HPDE6-E6E7 (cell line): ENCODE measurements at regions not wholly inside any gene's neighbourhood (a gene's known extent, or its start where the extent isn't known, plus 50 kb on each side); places are given as distances from the start of the nearest gene placed in this dataset.

Source experiments
- DNase-seq: peaks from one replicate; pipeline ENCODE4 v3.0.0; 2011; ENCODE audit warnings: missing footprints; ENCODE audit errors: extremely low spot score

GRCh38 chr12:53836119-53836655, 84.4 kb upstream of the CISTR start:
- DNase-seq = no peak

DNA sequence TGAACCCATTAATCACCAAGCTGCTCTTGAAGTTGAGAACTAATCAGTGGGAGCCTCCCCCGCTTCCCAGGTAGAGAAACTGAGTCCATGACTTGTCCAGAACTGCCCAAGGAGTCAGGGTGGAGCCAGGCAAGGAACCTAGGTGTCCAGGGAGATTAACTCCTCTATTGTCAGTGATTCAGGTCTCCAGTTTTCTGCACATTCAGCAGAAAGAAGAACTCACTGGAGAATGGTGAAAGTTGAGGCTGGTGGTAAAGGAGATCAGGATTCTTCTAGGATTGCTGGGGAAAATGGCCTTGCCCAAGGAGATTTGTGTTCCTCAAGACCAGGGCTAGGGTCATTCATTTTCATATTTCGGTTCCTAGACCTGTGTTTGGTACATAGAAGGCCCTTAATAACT, 87.2 kb upstream of the CISTR start:
- DNase-seq = no peak

DNA sequence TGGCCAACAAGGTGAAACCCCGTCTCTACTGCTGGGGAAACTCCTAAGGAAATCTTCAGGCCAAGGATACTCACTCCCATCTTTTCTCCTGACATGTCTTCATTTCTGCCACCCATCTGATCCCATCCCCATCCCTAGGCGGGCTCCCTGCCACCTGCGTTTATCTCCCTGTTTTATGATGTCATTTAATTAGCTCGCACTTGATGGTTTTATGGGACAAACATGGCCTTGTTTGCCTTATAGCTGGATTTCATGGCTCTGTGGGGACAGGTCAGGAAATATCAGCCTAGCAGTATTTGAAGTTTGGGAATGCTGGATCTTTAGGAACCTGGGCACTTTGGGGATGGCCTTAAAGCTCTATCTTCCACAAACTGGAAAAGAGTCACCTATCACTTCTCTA, 88.5 kb upstream of the CISTR start:
- DNase-seq = no peak

GRCh38 chr12:53842686-53843085, 90.9 kb upstream of the CISTR start:
- no peak for DNase-seq

- DNase-seq = no peak
Observed at GRCh38 chr12:53843545-53843944, 91.8 kb upstream of the CISTR start.

GRCh38 chr12:53844994-53845844, 93.4 kb upstream of the HOXC13 start:
- peak; percentile 79 for DNase-seq

GRCh38 chr12:53845932-53846331, 92.7 kb upstream of the HOXC13 start:
- no peak for DNase-seq

DNA sequence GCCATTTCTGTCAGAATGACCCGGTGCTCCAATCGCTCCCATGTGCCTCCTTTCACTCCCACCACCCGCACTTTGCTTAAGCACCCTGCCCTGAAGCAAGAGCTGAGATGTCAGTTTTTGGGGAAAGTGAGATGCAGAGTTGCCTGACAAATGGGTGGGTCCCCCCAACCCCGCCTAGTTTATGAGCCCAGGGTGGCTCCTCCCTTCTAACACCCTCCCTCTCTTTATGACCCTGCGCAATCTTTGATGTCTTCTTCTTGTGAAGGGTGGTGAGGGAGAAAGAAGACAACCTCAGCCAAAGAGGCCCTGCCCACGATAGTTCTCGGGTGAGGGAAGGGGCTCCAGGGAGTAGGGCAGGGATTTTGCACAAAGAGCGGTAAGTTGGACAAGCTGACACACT, 89.5 kb upstream of the HOXC13 start:
- no peak for DNase-seq

- no peak for DNase-seq
Observed at GRCh38 chr12:53849656-53850055, 89.0 kb upstream of the HOXC13 start.

GRCh38 chr12:53852061-53852460, 86.6 kb upstream of the HOXC13 start:
- DNase-seq = no peak

GRCh38 chr12:53852992-53853391, 85.6 kb upstream of the HOXC13 start:
- no peak for DNase-seq

GRCh38 chr12:53854701-53855316, 83.8 kb upstream of the HOXC13 start:
- DNase-seq = no peak

GRCh38 chr12:53856132-53856531, 82.5 kb upstream of the HOXC13 start:
- DNase-seq = no peak

DNA sequence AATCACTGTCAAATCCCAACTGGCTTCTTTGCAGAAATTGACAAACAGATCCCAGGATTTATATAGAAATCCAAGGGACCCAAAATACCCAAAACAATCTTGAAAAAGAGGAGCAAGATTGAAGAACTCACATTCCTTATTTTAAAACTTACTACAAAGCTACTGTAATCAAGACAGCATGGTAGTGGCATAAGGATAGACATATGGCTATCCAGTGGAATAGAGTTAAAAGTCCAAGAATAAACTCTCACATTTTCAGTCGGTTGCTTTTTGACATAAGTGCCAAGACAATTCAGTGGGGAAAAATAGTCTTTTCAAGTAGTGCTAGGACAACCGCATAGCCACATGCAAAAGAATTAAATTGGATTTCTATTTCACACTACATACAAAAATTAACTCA, 81.0 kb upstream of the HOXC13 start:
- DNase-seq = no peak

GRCh38 chr12:53860426-53861345, 77.9 kb upstream of the HOXC13 start:
- no peak for DNase-seq

DNA sequence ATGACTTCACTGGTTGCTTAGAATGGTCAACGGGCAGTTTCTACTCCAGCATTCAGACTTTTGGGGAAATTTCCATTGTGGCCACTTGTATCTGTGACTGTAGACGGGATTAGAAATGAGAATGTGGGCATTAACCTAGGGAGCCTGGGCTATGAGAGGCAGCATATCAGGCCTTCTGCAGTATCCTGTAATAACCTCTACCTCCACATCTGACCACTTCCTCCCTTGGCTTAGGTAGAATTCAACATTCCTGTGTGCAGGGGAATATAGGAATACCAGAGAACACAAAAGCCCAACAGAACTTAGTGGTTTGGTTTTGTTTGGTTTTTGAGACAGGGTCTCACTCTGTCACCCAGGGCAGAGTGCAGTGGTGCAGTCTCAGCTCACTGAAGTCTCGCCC, 76.4 kb upstream of the HOXC13 start:
- DNase-seq = no peak

DNA sequence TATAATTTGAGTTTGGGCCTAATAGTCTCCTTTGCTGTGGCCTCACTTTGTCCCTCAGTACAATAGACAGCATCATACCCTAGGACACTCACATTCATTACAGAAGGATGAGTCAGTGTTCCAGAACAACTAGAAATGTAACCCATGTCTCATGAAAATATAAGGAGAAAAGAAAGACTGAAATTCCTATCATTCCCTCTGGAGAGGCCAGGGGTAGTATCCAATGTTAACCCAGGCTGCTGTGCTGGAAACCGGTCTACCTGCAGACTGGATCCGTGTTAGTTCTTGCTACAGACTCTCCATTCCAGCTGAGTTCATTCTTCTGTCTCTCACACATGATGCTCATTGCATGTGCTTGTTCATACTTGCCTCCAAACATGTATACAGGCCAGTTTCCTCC, 75.8 kb upstream of the HOXC13 start:
- peak; percentile 34 for DNase-seq

- DNase-seq = no peak
Observed at GRCh38 chr12:53866727-53867126, 71.9 kb upstream of the HOXC13 start.

- no peak for DNase-seq
Observed at GRCh38 chr12:53867216-53868012, 71.2 kb upstream of the HOXC13 start.

- DNase-seq = no peak
Observed at GRCh38 chr12:53868511-53868986, 70.1 kb upstream of the HOXC13 start.

GRCh38 chr12:53869500-53869899, 69.1 kb upstream of the HOXC13 start:
- DNase-seq = no peak
